Testis (tissue), 2 donors: ENCODE measurements at regions not wholly inside any gene's neighbourhood (a gene's known extent, or its start where the extent isn't known, plus 50 kb on each side); places are given as distances from the start of the nearest gene placed in this dataset.

Source experiments
- POLR2A ChIP-seq: fragments of 450-650 bp; IDR thresholded peaks from one replicate; pipeline ENCODE4 v1.6.1; 2017; ENCODE audit warnings: antibody characterized with exemption, mild to moderate bottlenecking, moderate library complexity
- TF ChIP-seq, protein P1 (sequence below), 3 experiments: fragments of 450-650 bp in 2 of 3; fragments of 200-600 bp in 1 of 3; sonication (generic) in 1 of 3; IDR thresholded peaks; one replicate each; pipeline ENCODE4 v1.5.1; 2016 to 2019; ENCODE audit warnings: antibody characterized with exemption in 3 of 3, mild to moderate bottlenecking in 2 of 3, moderate library complexity in 1 of 3

DNA sequence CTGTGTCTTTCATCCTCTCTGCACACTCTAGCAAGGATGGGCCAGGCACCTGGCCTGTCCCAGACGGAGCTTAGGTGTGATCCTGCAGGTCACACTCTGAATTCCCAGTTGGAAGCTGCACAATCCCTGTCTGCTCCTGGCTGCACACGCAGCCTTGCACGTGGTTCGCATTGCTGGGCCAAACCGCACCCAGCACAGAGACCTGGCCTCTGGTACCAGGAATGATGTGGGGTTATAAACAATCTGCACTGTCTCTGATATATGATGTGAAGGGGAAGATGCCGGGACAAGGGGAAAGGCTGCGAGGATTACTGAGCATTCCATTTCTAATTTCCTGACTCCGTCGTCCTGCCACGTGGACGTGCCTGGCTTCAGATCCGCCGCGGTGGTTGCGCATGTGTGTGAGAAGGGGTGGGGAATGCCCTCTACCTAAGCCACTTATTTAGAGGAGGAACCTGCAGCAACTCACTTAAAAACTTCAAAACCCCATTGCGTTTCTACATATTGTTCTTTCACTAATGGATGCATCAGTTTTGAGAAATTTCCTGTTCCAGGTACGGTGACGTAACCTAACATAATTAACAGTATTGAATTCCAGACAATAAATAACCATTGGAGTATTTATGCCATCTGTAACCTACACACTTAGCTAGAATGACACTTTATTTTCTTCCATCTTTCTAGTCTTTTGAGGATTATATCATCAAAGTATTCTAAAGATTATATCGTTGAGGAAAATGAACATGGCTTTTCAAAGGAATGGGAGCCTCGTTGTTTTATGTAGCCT lies 559.7 kb upstream of the MGMT start:
- TF ChIP-seq POLR2A: no peak
- TF ChIP-seq, protein P1, sequence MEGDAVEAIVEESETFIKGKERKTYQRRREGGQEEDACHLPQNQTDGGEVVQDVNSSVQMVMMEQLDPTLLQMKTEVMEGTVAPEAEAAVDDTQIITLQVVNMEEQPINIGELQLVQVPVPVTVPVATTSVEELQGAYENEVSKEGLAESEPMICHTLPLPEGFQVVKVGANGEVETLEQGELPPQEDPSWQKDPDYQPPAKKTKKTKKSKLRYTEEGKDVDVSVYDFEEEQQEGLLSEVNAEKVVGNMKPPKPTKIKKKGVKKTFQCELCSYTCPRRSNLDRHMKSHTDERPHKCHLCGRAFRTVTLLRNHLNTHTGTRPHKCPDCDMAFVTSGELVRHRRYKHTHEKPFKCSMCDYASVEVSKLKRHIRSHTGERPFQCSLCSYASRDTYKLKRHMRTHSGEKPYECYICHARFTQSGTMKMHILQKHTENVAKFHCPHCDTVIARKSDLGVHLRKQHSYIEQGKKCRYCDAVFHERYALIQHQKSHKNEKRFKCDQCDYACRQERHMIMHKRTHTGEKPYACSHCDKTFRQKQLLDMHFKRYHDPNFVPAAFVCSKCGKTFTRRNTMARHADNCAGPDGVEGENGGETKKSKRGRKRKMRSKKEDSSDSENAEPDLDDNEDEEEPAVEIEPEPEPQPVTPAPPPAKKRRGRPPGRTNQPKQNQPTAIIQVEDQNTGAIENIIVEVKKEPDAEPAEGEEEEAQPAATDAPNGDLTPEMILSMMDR (IDR thresholded peaks at IDR 0.05): no peak
